NCI-H2196 treated with DMSO at 0.1 percent for 48 hours (cell line): ENCODE measurements at regions not wholly inside any gene's neighbourhood (a gene's known extent, or its start where the extent isn't known, plus 50 kb on each side); places are given as distances from the start of the nearest gene placed in this dataset.
"Not testable (repeated sequence)": the region's sequence is repeated elsewhere in the genome, so short reads cannot be mapped to it uniquely, and the experiment has no call there.

Source experiments
- DNase-seq: peaks from one replicate; lab custom pipeline; 2025; ENCODE audit not compliant: unreplicated experiment; lab: John Stamatoyannopoulos, UW

DNA sequence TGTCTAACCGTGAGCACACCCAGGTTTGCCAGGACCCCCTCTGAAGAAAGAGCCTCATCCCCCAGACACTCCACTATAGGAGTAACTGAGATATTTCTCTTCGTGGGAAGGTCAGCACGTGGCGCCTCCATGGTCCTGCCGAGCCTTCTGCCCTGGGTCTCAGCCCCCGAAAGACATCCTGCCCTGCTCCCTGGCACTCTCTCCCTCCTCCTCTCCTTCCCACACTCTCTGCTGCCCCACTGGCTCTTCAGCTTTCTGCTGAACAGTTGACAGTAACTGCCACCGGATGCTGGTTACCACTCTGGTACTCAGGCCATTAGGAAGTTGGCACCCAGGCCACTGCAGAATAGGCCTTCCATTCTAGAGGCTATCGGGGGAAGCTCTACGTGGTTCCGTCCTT is 185.2 kb downstream of the UACA start:
- DNase-seq = no peak

DNA sequence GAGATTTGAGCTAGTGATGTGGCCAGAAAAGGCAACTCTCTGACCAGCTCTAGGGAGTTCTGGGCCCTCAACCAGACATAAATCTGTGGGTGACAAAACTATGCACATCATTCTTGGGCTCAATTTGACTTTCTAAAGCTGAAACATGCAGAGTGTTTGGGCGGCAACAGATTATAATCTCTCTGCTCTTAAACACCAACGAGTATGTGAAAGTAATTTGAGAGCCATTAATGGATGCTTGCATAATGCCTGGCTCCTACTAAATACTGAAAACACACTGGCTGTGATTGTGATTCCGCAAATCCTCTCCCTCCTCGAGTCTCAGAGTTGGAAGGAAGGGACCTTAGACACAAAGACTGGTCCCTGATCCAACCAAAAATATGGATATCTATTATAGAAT is 186.7 kb downstream of the UACA start:
- DNase-seq = no peak

DNA sequence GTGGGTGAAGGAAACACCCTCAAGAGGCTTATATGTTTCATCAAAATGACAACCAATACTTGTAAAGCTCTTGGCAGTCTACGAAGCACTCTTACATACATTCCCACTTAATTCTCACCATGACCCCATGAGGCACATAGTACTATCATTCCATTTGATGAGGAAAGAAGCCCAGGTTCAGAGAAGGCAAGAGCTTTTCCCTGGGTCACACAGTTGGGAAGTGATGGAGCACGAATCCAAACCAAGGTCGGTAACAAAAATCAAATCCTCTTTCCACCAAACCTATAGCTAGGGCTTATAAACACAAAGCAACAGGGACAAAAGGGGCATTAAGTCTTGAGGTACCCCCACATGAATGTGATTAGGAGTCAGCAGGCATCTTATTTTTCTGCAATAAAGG is 187.1 kb downstream of the UACA start:
- no peak for DNase-seq

DNA sequence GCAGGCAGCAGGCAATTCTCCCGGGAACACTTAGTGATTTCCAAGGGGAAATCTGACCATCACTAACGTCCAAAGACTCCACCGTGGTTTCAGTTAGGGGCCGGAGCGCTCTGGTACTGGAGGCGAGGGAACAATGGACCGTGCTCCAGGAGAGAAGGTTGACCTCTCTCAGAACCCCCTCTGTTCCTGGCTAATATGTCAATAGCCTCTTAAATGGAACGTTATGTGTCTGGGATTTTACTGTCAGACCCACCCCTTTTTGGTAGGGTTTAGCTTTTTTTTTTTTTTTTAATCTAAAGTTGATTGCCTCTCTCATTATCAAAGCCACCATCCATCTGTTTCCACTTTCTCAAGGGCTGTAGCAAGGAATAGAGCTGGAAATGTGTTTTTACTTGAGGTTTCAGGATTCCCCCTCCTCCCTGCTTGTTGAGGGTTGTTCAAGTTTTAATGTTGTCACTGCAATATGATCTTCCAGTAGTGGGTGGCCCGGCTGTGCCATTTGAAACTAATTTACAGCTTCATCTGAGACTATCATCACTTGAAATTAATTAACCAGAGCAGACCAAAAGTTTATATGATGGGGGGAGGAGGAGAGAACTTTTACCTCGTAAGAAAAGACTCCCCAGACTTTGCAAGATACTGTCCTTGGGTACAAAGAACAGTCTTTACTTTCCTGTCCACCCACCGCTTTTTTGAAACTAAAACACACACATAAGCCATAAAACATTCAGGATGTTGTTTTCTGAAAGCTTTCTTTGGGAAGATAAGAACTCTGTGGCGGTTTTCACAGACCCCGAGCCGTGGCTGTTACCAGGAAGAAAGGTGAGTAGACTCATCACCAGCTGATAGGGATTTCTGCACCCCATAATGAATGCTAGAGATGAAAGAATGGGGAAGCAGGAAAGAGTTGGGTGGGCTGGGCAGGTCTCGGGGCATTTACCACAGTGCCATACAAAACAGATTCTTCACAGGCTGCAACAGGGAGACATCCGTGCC is 187.8 kb downstream of the UACA start:
- no peak for DNase-seq

DNA sequence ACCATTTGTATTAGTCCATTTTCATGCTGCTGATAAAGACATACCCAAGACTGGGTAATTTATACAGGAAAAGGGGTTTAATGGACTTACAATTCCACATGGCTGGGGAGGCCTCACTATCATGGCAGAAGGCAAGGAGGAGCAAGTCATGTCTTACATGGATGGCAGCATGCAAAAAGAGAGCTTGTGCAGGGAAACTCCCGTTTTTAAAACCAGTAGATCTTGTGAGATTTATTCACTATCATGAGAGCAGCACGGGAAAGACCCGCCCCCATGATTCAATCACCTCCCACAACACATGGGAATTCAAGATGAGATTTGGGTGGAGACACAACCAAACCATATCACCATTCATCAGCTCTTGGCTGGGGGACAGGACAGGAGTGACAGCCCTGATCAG is 189.0 kb downstream of the UACA start:
- DNase-seq = not testable (repeated sequence)

DNA sequence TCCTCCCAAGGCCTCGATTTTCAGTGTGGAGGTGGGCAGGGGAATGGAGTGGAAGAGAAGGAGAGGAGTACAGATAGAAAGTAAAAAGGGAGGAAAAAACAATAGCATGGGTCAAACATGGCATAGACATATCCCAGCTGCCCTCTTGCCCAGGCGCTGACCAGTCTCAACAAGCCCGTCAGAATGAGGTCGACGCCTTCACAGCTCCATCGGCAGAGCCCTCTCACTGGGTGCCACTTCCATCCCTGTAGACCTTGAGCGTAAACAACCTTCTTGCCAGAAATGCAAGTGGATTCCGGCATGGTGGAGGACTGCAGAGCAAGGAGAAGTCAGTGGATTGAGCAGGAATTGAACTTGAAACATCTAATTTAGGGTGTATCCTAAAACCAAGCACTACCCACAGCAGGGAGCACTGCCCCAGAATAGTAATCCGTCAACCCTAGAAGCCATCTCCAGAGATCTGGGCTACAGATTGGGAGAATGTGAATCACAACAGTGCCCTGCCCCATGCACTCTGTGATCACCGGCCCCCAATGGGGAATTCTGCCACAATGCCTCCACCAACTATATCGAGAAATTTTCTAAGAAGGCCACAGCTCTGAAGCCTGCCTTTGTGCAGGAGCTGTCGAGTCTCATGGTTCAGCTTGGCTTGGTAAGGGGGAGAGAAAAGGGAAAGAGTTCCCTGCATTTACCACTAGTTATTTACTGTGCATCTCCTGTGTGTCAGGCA is 190.1 kb downstream of the UACA start:
- no peak for DNase-seq

DNA sequence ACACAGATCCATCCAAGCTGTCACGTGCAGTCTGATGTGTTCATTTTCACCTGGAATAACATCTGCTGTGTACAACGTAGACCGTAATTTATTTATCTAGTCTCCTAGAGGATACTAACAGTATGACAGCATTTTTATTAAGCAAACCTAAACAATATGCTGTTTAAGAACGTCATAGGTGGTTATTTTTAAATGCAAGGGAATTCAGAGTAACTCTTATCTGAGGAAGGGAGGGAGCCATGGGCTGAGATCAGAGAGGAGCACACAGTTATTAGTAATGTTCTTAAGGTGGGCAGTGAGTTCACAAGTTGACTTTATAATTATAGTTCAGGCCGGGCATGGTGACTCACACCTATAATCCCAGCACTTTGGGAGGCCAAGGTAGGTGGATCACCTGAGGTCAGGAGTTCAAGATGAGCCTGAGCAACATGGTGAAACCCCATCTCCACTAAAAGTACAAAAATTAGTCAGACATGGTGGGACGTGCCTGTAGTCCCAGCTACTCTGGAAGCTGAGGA is 193.6 kb downstream of the UACA start:
- DNase-seq = no peak

DNA sequence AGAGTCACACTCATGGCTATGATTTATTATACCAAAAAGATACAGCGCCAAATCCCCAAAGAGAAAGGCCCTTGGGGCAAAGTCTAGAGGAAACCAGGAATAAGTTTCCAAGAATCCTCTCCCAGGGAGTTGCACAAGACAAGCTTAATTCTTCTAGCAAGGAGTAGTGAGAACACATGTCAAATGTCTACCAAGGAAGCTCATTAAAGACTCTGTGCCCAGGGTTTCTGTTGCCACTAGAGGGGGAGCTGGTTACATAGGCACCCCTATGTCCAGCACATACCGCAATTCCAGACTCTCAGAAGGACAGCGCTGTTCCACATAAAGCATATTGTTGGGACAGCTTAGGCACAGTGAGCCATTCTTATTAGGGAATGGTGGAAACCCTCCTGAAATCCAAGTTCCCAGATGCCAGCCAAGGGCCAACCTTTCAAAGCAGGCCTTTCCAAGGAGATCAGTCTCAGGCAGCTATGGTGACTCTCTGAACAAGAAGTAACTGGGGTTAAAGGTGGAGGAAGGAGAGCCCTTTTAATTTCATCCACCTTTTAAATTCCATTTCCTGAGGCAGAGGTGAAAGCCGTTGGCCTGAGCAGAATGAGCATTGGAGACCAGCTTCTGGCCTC is 194.2 kb downstream of the UACA start:
- DNase-seq = no peak

DNA sequence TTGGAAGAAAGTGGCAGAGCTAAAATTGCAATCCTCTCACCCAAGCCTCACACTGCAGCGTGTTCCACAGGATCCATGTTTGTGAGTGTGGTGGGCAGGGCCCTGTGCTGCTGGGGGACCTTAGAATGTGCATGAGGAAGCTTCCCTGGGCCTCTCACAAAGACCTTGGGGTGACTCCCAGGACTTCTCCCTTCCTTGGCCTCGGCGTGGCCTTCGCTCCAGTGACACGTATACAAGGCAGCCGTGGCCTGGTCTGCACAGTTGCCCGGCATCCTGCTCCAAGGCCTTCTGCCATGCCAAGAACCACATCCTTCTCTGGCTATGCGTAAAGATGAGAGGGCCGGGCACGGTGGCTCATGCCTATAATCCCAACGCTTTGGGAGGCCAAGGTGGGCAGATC is 196.4 kb downstream of the UACA start:
- DNase-seq = no peak

DNA sequence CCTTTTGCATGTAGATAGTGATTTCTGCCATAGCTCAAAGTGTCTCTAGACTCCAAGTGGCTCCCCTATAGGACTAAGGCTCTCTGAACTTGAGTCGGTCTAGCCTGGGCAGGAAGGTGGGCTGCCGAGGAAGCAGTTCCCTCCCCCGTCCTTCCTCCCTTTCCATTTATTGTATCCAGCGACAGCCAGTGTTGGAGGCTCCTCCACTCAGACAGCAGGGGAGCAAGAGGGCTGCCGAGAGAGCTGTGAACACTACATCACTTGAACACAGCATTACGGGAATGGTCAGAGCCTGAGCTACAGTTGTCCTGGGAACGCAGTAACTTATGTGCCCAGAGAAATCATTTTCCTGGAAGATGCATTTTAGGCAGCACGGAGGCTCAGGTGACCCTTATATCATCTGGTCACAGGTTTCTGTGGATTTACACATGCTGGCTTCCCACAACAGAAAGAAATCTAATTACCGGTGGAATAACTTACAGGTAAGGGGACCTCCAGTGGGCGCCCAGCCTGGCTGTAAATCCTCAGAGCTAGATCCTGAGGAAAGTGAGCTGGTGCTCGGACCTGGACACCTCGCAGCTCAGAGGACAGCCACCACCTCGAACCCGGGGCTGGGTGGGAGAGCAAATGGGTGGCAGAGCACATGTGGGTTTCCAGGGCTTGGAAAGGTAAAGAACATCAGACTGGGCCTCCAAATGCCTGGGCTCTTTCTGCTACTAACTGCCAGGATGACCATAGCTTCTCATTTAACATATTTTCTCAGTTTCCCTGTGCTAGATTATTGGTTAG is 197.1 kb downstream of the UACA start:
- DNase-seq = no peak

DNA sequence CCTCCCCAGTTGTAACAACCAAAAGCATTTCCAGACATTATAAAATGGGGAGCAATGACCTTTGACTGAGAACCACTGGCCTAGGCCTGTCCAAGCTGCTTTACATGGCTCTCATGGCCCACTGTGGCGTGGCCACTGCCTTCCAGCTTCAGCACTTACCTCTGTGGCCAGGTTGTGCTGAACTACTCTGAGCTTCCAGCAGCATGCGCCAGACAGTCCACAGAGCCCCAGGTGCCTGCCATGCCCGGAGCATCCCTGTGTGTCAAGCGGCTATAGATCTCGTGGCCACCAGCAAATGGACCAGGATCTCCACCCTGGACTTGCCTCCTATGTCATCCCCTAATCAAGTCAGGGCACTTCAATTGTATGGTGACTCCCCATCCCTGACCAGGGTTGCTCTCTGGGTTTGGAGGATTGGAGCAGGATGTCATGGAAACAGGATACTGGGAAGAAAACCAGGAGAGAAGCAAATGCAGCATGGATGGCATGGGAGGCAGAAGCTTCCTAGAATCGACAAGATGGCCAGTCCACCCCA is 199.7 kb downstream of the UACA start:
- no peak for DNase-seq

DNA sequence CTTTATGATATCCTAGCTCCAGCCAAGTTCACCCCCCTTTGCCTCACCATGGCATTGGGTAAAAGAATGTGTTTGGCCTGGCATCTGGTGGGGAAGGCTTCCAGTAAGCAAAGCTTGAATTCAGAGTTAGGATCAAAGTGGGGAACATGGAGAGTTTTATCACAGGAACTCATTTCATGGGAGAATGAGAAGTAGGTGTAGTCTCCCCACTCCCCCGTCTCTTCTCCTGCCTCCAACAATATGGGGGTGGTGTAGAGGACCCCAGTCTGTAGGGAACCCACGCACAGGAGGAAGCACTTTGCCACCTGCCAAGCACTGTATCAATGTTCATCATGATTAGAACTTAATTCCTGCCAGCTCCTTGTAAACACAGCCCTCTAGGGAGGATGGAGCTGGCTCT is 200.5 kb downstream of the UACA start:
- DNase-seq = no peak

DNA sequence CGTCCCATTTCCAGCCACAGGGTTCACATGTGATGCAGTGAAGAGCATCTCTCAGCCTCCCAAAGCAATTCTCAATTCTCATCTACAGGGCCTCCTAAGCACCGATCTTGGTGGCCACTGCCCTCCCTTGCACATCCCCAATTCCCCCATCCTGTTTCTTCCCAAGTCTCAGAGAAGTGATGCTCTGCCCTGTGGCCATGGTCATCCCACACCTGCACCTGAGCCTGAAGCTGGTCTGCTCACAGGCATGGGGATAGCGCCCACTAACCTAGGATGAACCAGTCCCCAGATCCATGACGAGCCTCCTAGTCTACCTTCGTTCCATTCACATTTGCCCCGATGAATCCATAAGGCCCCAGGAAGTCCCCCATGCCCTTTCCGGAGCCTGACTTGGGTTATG is 201.5 kb downstream of the UACA start:
- no peak for DNase-seq

DNA sequence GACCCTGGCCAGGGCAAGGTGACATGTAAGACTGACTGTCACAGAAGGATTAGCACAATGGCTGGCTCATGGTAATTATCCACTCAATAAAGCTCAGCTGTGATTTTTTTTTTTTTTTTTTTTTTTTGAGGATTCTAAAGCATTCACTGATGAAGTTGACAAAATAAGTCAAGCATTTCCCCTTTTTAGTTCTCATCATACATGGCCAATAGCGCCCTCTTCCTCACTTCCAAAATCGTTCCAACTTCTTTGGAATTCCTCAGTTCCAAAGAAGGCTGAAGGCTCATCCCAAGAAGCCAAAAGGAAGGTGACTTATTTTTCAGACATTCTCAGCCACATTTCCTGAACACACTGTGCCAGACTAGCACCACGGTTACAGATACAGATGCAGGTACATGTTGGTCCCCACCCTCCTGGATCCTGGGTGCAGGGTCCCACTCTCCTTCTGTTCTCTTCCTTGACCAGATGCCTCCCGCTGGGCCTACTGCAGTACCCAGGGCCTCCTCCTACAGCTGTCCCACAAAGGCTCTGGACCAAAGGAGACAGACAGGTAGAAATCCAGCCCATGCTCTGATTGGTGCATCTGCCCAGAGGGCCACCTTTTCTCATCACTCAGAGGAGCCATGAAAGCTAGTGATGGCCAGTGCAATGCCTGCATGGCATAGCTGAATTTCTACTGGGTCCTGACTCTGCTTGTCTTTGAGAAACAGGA is 202.6 kb downstream of the UACA start:
- DNase-seq = no peak

DNA sequence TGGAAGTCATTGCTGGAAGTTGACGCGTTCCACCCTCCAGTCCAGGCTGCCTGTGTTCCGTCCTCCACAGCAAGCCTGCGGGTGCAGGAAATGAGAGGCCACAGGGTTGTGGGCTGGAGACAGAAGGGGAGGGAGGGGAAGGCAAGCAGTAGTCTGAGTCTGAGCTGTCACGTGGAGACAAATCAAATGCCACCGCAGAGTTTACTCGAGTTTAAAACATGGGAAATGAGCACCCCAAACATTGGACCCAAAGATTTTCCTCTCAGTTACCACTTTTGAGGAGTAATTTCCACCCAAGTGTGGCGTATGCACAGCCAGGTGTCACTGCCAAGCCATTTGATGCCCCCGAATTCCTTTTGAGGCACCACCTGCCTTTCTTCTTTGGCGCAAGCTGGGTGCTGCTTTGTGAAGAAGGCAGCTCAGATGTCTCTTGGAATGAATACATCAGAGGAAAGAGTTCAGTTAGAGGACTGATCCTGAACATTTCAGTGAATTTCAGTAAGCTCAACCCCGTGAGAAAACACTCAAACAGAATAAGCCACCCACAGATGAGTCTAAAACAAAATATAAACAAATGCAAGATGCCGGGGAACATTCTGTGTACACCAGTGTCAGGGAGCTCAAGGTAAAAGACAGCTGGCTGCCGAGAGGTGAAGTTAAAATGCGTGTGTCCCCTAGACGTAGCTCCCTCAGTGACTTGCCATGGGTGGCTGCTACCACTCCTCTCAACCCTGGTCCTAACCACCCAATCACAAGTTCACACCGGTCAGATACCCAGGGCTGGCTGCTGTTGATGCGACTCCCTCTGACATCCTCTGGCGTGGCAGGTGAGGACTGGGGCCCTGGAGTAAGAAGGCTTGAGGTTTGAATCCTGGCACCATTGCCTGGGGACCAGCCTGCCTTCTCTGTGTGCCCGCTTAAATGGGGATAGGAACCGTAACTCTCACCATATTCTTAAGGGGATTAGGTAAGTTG is 203.8 kb downstream of the UACA start:
- DNase-seq = no peak

DNA sequence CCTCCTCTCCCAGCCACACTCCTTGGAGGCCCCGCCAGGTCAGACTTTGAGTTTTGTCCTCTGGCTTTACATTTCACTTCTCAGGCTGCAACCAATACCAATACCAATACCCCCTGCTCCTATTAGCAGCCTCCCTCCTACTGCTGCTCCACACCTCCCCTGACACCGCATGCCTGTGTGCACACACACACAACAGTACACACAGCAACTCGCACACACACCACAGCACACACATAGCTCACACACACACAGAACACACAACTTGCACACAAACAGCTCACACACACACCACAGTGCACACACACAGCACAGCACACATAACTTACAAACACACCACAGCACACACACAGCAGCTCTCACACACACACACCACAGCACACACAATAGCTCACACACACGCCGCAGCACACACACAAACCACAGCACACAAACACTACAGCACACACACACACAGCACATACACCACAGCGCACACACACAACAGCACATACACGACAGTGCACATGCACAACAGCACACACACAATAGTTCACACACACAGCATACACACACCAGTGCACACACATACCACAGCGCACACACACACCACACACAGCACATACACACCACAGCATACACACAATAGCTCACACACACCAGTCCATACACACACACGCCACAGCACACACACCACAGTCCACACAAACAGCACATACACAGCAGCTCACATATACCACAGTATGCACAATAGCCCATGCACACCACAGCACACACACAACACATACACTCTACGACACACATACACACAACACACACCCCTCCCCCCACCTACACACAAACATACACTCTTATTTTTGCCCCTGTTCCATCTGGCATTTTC is 204.7 kb downstream of the UACA start:
- DNase-seq = no peak

DNA sequence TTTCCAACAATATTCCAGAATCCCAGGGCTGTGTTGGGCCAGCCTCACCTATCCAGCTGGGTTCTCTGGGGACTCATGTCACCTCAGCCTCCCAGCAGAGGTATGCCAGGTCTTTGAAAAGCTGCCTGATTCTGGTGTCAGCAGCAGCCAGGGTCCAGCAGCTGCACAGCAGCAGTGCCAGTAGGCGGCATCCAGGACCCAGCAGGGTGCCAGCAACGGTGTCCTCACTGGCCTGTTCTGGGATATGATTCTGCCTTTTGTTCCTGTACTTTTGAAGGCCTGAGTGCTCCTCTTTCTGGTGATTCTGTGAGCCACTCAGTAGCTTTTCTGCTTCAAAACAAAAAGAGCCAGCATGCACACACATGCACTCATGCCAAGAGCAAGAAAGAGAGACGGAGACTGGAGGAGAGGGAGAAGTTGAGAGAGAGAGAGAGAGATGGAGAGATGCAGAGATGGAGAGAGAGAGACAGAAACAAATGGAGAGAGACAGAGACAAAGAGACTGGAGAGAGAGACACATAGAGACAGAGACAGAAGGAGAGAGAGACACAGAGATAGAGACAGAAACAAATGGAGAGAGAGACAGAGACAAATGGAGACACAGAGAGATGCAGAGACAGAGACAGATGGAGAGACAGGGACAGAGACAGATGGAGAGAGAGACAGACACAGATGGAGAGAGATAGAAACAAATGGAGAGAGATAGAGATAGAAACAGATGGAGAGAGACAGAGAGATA is 205.7 kb downstream of the UACA start:
- DNase-seq = no peak
